HG02938 (cell line): ENCODE measurements at regions not wholly inside any gene's neighbourhood (a gene's known extent, or its start where the extent isn't known, plus 50 kb on each side); places are given as distances from the start of the nearest gene placed in this dataset.
A peak's percentile ranks its signal among the peaks of the same experiment; 100 is the strongest.

Experiments
- ATAC-seq: cut with Tn5 transposase; IDR thresholded peaks from one replicate; pipeline ENCODE4 v1.9.1; 2021; ENCODE audit warnings: mild to moderate bottlenecking, moderate library complexity; ENCODE audit not compliant: unreplicated experiment

DNA sequence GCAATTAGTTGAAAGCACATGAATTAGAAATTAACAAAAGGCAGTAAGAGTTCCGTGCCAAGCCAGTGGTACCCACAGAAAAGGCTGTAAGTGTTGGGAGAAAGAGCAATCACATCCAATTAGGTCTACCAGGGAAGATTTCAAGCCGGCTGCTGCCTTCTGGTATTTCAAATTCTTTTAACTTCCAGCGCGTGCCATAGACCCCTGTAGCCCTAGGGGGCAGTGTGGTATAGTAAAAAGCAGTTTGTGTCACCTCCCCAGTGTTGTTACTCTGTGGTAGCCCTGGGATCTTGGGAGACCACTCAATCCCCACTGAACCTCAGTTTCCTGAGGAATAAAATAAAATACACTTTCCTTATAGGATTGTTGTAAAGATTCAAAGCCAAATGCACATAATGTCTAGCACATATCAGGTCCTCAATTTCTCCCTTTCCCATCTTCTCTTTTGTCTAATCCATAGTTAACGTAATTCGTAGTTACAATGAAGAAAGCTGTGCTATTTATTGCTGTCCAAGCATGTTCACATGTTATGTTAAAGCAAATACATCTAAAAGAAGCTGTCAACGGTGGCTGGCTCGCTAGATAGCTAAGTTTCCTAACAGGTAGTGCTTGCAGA, 230.2 kb downstream of the TDRD3 start:
- ATAC-seq = peak; percentile 79
